BE2C (cell line): ENCODE measurements at regions not wholly inside any gene's neighbourhood (a gene's known extent, or its start where the extent isn't known, plus 50 kb on each side); places are given as distances from the start of the nearest gene placed in this dataset.
"Not testable (repeated sequence)": the region's sequence is repeated elsewhere in the genome, so short reads cannot be mapped to it uniquely, and the experiment has no call there.

Experiments
- DNase-seq: peaks from one replicate; pipeline ENCODE4 v3.0.0-alpha.2; 2020
- H3K27me3 ChIP-seq: fragments of 250-450 bp; sonication (Bioruptor Pico); 2 replicates; pipeline ENCODE4 v1.5.1; 2020; ENCODE audit warnings: mild to moderate bottlenecking
- H3K36me3 ChIP-seq: fragments of 250-450 bp; sonication (Bioruptor Pico); 2 replicates; pipeline ENCODE4 v1.5.1; 2020; ENCODE audit warnings: mild to moderate bottlenecking
- H3K4me1 ChIP-seq: fragments of 250-450 bp; sonication (Bioruptor Pico); 2 replicates; pipeline ENCODE4 v1.5.1; 2020
- H3K4me3 ChIP-seq: 2 replicates; pipeline ENCODE4 v1.5.1; 2011; ENCODE audit warnings: low read depth, low read length
- H3K9me3 ChIP-seq: fragments of 250-450 bp; sonication (Bioruptor Pico); 2 replicates; pipeline ENCODE4 v1.5.1; 2020
- CTCF ChIP-seq: IDR thresholded peaks from 2 replicates; pipeline ENCODE4 v1.5.1; 2012; ENCODE audit warnings: mild to moderate bottlenecking, low read depth, low read length

GRCh38 chr5:162916368-162916767 lies 521.0 kb upstream of the CCNG1 start:
- TF ChIP-seq CTCF, result no peak
- Histone ChIP-seq H3K36me3 (no peaks in the 10 kb centered on the region), H3K9me3 (no peaks in the 10 kb centered on the region), H3K27me3 (no peaks in the 10 kb centered on the region), H3K4me1 (no peaks in the 10 kb centered on the region), H3K4me3 (no peak overlapping the region)
- DNase-seq, result no peak

GRCh38 chr5:162929104-162929503 lies 508.3 kb upstream of the CCNG1 start:
- TF ChIP-seq CTCF, result no peak
- H3K9me3 ChIP-seq, result no peaks in the 10 kb centered on the region
- DNase-seq, result no peak
- no peaks in the 10 kb centered on the region for H3K27me3 ChIP-seq
- H3K4me3 ChIP-seq, result no peak overlapping the region
- H3K36me3 ChIP-seq, result no peaks in the 10 kb centered on the region
- H3K4me1 ChIP-seq, result no peaks in the 10 kb centered on the region

GRCh38 chr5:162931501-162931900 lies 505.9 kb upstream of the CCNG1 start:
- no peaks in the 10 kb centered on the region for H3K36me3 ChIP-seq
- no peaks in the 10 kb centered on the region for H3K4me1 ChIP-seq
- no peak for TF ChIP-seq CTCF
- no peak overlapping the region for H3K4me3 ChIP-seq
- H3K9me3 ChIP-seq, result no peaks in the 10 kb centered on the region
- no peak for DNase-seq
- no peaks in the 10 kb centered on the region for H3K27me3 ChIP-seq

- Histone ChIP-seq H3K36me3 (no peaks in the 10 kb centered on the region), H3K27me3 (no peaks in the 10 kb centered on the region), H3K4me1 (no peaks in the 10 kb centered on the region), H3K9me3 (no peaks in the 10 kb centered on the region), H3K4me3 (no peak overlapping the region)
- no peak for TF ChIP-seq CTCF
- DNase-seq, result no peak
Measured at GRCh38 chr5:162939991-162940390, 497.4 kb upstream of the CCNG1 start.

- H3K9me3 ChIP-seq, result no peaks in the 10 kb centered on the region
- no peaks in the 10 kb centered on the region for H3K4me1 ChIP-seq
- H3K4me3 ChIP-seq, result no peak overlapping the region
- H3K36me3 ChIP-seq, result no peaks in the 10 kb centered on the region
- DNase-seq, result no peak
- TF ChIP-seq CTCF, result no peak
- no peaks in the 10 kb centered on the region for H3K27me3 ChIP-seq
Measured at GRCh38 chr5:162948677-162949076, 488.7 kb upstream of the CCNG1 start.

GRCh38 chr5:162956570-162956969 lies 480.8 kb upstream of the CCNG1 start:
- no peaks in the 10 kb centered on the region for H3K9me3 ChIP-seq
- H3K4me3 ChIP-seq, result no peak overlapping the region
- TF ChIP-seq CTCF, result no peak
- H3K36me3 ChIP-seq, result no peaks in the 10 kb centered on the region
- no peaks in the 10 kb centered on the region for H3K4me1 ChIP-seq
- no peaks in the 10 kb centered on the region for H3K27me3 ChIP-seq
- DNase-seq, result no peak

GRCh38 chr5:162964144-162964543 lies 473.3 kb upstream of the CCNG1 start:
- H3K36me3 ChIP-seq, H3K9me3 ChIP-seq, H3K27me3 ChIP-seq, H3K4me1 ChIP-seq, H3K4me3 ChIP-seq, DNase-seq: not testable (repeated sequence)
